Panc1 (cell line): ENCODE measurements at regions not wholly inside any gene's neighbourhood (a gene's known extent, or its start where the extent isn't known, plus 50 kb on each side); places are given as distances from the start of the nearest gene placed in this dataset.

Experiments
- ATAC-seq: fragments of 200-7000 bp; cut with Tn5 transposase; 2 replicates; pipeline ENCODE4 v1.9.1; 2020; ENCODE audit warnings: mild to moderate bottlenecking, moderate library complexity
- BruUV-seq: library from RNA; stranded (reverse); fragments of 400-500 nt; replicated peaks from 2 replicates; lab custom pipeline; 2021; lab: Mats Ljungman, UMichigan
- CTCF ChIA-PET: fragments of 300-600 bp; sonication (Branson Sonifier 250); formaldehyde crosslinking; loops from one replicate; lab custom pipeline; 2022; ENCODE audit warnings: antibody characterized with exemption; lab: Charles Lee
- POLR2A ChIA-PET: fragments of 300-600 bp; sonication (Branson Sonifier 250); formaldehyde crosslinking; loops from one replicate; lab custom pipeline; 2022; ENCODE audit warnings: antibody characterized with exemption; lab: Charles Lee
- DNase-seq: peaks from one replicate; pipeline ENCODE4 v3.0.0-alpha.2; 2010; ENCODE audit warnings: low read depth, low spot score
- H3K27ac ChIP-seq: 2 replicates; pipeline ENCODE4 v1.5.1; 2011; ENCODE audit warnings: mild to moderate bottlenecking, low read length, inconsistent platforms
- H3K27me3 ChIP-seq: fragments of 200-500 bp; sonication (Bioruptor generic); 2 replicates; pipeline ENCODE4 v1.6.0; 2014; ENCODE audit warnings: low read length, inconsistent platforms; ENCODE audit not compliant: control insufficient read depth, insufficient read depth
- H3K36me3 ChIP-seq: fragments of 200-500 bp; sonication (Bioruptor generic); 2 replicates; pipeline ENCODE4 v1.5.1; 2014; ENCODE audit warnings: inconsistent platforms, mild to moderate bottlenecking, low read length, moderate library complexity; ENCODE audit not compliant: control insufficient read depth, insufficient read depth
- H3K4me1 ChIP-seq: 2 replicates; pipeline ENCODE4 v1.5.1; 2011; ENCODE audit warnings: inconsistent platforms, mild to moderate bottlenecking, low read length, moderate library complexity; ENCODE audit not compliant: control insufficient read depth, insufficient read depth
- H3K4me3 ChIP-seq, 2 experiments: 2 replicates each; pipeline ENCODE4 v1.5.1; 2011 to 2012; ENCODE audit warnings: low read depth in 2 of 2, low read length in 2 of 2, mild to moderate bottlenecking in 2 of 2, inconsistent platforms in 1 of 2, moderate library complexity in 1 of 2
- H3K9me3 ChIP-seq: fragments of 200-500 bp; sonication (Bioruptor generic); 2 replicates; pipeline ENCODE4 v1.5.1; 2014; ENCODE audit warnings: low read depth, mild to moderate bottlenecking, inconsistent platforms, low read length, moderate library complexity; ENCODE audit not compliant: control insufficient read depth, insufficient read depth
- POLR2AphosphoS5 ChIP-seq: IDR thresholded peaks from 2 replicates; pipeline ENCODE4 v1.6.1; 2012; ENCODE audit warnings: mild to moderate bottlenecking, low read depth, low read length, moderate library complexity
- SIN3A ChIP-seq: IDR thresholded peaks from 2 replicates; pipeline ENCODE4 v1.6.1; 2012; ENCODE audit warnings: low read depth, mild to moderate bottlenecking, low read length, moderate library complexity, borderline replicate concordance; ENCODE audit not compliant: insufficient read depth
- TCF7L2 ChIP-seq: IDR thresholded peaks from 2 replicates; pipeline ENCODE4 v1.6.1; 2011; ENCODE audit warnings: mild to moderate bottlenecking, low read depth, low read length, inconsistent platforms
- in situ Hi-C: cut with HindIII; loops from 2 replicates; pipeline ENCODE4 v1.10.0; 2016; ENCODE audit warnings: low sequenced_read_pairs, low pct_unique_long_range_greater_than_20kb
- intact Hi-C: fragments of 100-400 bp; cut with micrococcal nuclease; formaldehyde crosslinking; loops from one replicate; pipeline ENCODE4 v1.10.0; 2022; ENCODE audit not compliant: unreplicated experiment
- TF ChIP-seq, protein P1 (sequence below), 2 experiments: IDR thresholded peaks; 2 replicates each; pipeline ENCODE4 v1.6.1; 2011 to 2012; ENCODE audit warnings: low read depth in 2 of 2, control low read depth in 1 of 2, low read length in 1 of 2, mild to moderate bottlenecking in 1 of 2, moderate library complexity in 1 of 2; ENCODE audit not compliant: insufficient read depth in 1 of 2
- TF ChIP-seq, protein P2 (sequence below): fragments of 450-650 bp; IDR thresholded peaks from 2 replicates; pipeline ENCODE4 v1.5.1; 2017; ENCODE audit warnings: mild to moderate bottlenecking

DNA sequence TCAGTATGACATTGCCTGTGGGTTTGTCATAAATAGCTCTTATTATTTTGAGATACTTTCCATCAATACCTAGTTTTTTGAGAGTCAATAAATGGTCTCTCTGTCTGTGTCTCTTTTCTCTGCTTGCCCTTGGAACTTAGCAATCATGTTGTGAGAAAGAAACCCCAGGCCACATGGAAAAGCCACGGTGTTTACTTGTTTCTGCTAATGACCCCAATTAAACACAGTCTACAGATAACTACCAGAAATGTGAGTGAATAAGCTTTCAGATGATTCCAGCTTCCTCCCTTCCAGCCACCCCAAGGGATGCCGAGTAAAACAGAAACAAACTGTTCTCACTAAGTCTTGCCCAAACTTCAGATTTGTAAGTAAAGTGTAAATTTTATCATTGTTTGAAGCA lies 584.9 kb downstream of the MAT2B start:
- H3K36me3 ChIP-seq = no peaks in the 10 kb centered on the region
- no peaks in the 10 kb centered on the region for H3K4me1 ChIP-seq
- no TSS peak for BruUV-seq
- CTCF ChIA-PET = no interaction called here
- no peak for DNase-seq
- POLR2A ChIA-PET = no interaction called here
- no peak for ATAC-seq
- no peaks in the 10 kb centered on the region for H3K9me3 ChIP-seq
- no peak overlapping the region for H3K27ac ChIP-seq
- H3K4me3 ChIP-seq = no peak overlapping the region
- TF ChIP-seq SIN3A (no peak), TCF7L2 (no peak)
- in situ Hi-C loops = no loop called here
- intact Hi-C loops = no loop called here
- no peaks in the 10 kb centered on the region for H3K27me3 ChIP-seq

DNA sequence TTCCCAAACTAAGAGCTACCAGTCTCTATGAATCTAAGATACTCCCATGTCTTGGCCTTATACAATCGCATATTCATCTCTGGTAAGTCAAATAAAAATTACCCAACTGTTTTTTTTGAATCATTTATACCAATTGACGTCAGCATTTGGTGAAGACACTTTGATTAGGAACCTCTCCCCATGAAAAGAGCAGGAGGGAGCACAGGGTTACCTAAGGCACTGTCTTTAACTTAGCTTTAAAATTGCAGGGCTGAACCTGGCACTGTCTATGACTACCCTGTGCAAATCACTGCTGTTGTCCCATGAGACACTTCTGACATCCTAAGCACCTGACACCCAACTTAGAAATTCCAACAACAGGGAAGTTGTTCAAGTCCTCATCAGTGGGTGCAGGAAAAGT lies 586.4 kb downstream of the MAT2B start:
- no peak overlapping the region for H3K27ac ChIP-seq
- no TSS peak for BruUV-seq
- H3K4me3 ChIP-seq = no peak overlapping the region
- ATAC-seq (no peak), DNase-seq (no peak)
- no peak for TF ChIP-seq TCF7L2
- TF ChIP-seq POLR2AphosphoS5 = no peak
- no peak for TF ChIP-seq SIN3A
- TF ChIP-seq, protein P1, sequence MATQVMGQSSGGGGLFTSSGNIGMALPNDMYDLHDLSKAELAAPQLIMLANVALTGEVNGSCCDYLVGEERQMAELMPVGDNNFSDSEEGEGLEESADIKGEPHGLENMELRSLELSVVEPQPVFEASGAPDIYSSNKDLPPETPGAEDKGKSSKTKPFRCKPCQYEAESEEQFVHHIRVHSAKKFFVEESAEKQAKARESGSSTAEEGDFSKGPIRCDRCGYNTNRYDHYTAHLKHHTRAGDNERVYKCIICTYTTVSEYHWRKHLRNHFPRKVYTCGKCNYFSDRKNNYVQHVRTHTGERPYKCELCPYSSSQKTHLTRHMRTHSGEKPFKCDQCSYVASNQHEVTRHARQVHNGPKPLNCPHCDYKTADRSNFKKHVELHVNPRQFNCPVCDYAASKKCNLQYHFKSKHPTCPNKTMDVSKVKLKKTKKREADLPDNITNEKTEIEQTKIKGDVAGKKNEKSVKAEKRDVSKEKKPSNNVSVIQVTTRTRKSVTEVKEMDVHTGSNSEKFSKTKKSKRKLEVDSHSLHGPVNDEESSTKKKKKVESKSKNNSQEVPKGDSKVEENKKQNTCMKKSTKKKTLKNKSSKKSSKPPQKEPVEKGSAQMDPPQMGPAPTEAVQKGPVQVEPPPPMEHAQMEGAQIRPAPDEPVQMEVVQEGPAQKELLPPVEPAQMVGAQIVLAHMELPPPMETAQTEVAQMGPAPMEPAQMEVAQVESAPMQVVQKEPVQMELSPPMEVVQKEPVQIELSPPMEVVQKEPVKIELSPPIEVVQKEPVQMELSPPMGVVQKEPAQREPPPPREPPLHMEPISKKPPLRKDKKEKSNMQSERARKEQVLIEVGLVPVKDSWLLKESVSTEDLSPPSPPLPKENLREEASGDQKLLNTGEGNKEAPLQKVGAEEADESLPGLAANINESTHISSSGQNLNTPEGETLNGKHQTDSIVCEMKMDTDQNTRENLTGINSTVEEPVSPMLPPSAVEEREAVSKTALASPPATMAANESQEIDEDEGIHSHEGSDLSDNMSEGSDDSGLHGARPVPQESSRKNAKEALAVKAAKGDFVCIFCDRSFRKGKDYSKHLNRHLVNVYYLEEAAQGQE (IDR thresholded peaks at IDR 0.05; ENCODE audit: insufficient read depth in 1 of 2, low read depth in 2 of 2, low read length in 1 of 2) = no peak
- TF ChIP-seq, protein P2, sequence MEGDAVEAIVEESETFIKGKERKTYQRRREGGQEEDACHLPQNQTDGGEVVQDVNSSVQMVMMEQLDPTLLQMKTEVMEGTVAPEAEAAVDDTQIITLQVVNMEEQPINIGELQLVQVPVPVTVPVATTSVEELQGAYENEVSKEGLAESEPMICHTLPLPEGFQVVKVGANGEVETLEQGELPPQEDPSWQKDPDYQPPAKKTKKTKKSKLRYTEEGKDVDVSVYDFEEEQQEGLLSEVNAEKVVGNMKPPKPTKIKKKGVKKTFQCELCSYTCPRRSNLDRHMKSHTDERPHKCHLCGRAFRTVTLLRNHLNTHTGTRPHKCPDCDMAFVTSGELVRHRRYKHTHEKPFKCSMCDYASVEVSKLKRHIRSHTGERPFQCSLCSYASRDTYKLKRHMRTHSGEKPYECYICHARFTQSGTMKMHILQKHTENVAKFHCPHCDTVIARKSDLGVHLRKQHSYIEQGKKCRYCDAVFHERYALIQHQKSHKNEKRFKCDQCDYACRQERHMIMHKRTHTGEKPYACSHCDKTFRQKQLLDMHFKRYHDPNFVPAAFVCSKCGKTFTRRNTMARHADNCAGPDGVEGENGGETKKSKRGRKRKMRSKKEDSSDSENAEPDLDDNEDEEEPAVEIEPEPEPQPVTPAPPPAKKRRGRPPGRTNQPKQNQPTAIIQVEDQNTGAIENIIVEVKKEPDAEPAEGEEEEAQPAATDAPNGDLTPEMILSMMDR = no peak
- H3K36me3 ChIP-seq = no peaks in the 10 kb centered on the region
- intact Hi-C loops = no loop called here
- no peaks in the 10 kb centered on the region for H3K27me3 ChIP-seq
- ChIA-PET CTCF (no interaction called here), POLR2A (no interaction called here)
- in situ Hi-C loops = no loop called here
- H3K4me1 ChIP-seq = no peaks in the 10 kb centered on the region
- no peaks in the 10 kb centered on the region for H3K9me3 ChIP-seq

DNA sequence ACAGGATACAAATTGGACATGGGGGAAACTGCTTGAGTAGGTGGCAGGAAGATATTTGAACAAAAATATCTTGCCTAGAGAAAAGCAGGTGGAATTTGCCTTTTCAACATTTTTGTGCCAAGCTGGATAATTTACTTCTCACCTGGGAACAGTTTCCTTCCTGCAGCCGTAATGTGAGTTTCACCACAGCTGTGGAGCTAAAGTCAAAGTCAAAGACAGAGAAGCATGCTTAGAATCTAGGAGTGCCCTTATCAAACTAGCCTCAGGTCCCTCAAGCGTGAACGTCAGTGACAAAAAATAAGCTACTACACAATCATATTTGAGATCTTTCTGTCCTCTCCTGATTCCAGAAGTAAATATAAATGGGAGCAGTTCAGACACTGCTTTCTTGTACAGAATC lies 588.9 kb downstream of the MAT2B start:
- BruUV-seq = no TSS peak
- POLR2A ChIA-PET = no interaction called here
- ATAC-seq = no peak
- no peaks in the 10 kb centered on the region for H3K36me3 ChIP-seq
- no peaks in the 10 kb centered on the region for H3K4me1 ChIP-seq
- no peaks in the 10 kb centered on the region for H3K27me3 ChIP-seq
- no peaks in the 10 kb centered on the region for H3K9me3 ChIP-seq
- H3K4me3 ChIP-seq = no peak overlapping the region
- intact Hi-C loops = no loop called here
- TF ChIP-seq, protein P1 (IDR thresholded peaks at IDR 0.05; ENCODE audit: insufficient read depth in 1 of 2, low read depth in 2 of 2, low read length in 1 of 2) = no peak
- no peak for TF ChIP-seq SIN3A
- TF ChIP-seq, protein P2 = no peak
- no peak for TF ChIP-seq TCF7L2
- no peak for TF ChIP-seq POLR2AphosphoS5
- in situ Hi-C loops = no loop called here
- CTCF ChIA-PET = no interaction called here
- no peak overlapping the region for H3K27ac ChIP-seq
- DNase-seq = no peak
